Naive thymus-derived CD4-positive, alpha-beta T cell (primary cell): ENCODE measurements at regions not wholly inside any gene's neighbourhood (a gene's known extent, or its start where the extent isn't known, plus 50 kb on each side); places are given as distances from the start of the nearest gene placed in this dataset.

ENCODE experiments used
- ATAC-seq: fragments of 150-1000 bp; cut with Tn5 transposase; 2 replicates; pipeline ENCODE4 v1.10.0; 2021; ENCODE audit warnings: mild to moderate bottlenecking, moderate library complexity
- CTCF ChIA-PET: fragments of 350-600 bp; sonication (Branson Sonifier 250); formaldehyde crosslinking; loops from one replicate; lab custom pipeline; 2021; ENCODE audit warnings: antibody characterized with exemption; lab: Charles Lee
- POLR2A ChIA-PET: fragments of 350-600 bp; sonication (Branson Sonifier 250); formaldehyde crosslinking; loops from one replicate; lab custom pipeline; 2021; ENCODE audit warnings: antibody characterized with exemption, inconsistent platforms; lab: Charles Lee
- DNase-seq, 9 donors: peaks; one replicate each; pipeline versions ENCODE4 v3.0.0 to v3.0.0-alpha.2; 2020 to 2022; ENCODE audit warnings: mixed read lengths in 1 of 9
- H3K27ac ChIP-seq: one replicate; pipeline ENCODE4 v1.7.0; 2013; ENCODE audit warnings: mild to moderate bottlenecking, low read depth, low read length, moderate library complexity
- H3K27me3 ChIP-seq, 2 donors: one replicate each; pipeline ENCODE4 v1.7.0; 2013; ENCODE audit warnings: low read length in 2 of 2, mild to moderate bottlenecking in 2 of 2, moderate library complexity in 2 of 2; ENCODE audit not compliant: control insufficient read depth in 2 of 2, insufficient read depth in 2 of 2
- H3K36me3 ChIP-seq, 3 experiments: 1 replicate in 2 of 3; 2 replicates in 1 of 3; pipeline ENCODE4 v1.7.0; 2013; ENCODE audit warnings: low read length in 3 of 3, mild to moderate bottlenecking in 3 of 3, moderate library complexity in 1 of 3; ENCODE audit not compliant: insufficient read depth in 3 of 3, control insufficient read depth in 2 of 3
- H3K4me1 ChIP-seq, 2 donors: one replicate each; pipeline ENCODE4 v1.7.0; 2013; ENCODE audit warnings: low read length in 2 of 2, mild to moderate bottlenecking in 2 of 2, moderate library complexity in 1 of 2; ENCODE audit not compliant: control insufficient read depth in 2 of 2, insufficient read depth in 2 of 2
- H3K4me3 ChIP-seq: 2 replicates; pipeline ENCODE4 v1.7.0; 2013; ENCODE audit warnings: mild to moderate bottlenecking, low read length
- H3K9me3 ChIP-seq, 3 experiments: 1 replicate in 2 of 3; 2 replicates in 1 of 3; pipeline ENCODE4 v1.7.0; 2013; ENCODE audit warnings: low read length in 3 of 3; ENCODE audit not compliant: control insufficient read depth in 2 of 3
- H3K27ac Mint-ChIP-seq, 9 donors: one replicate each; pipeline ENCODE4 v1.8.0; 2020 to 2022; ENCODE audit warnings: mixed read lengths in 9 of 9, mild to moderate bottlenecking in 8 of 9, moderate library complexity in 5 of 9, inconsistent platforms in 2 of 9
- H3K27me3 Mint-ChIP-seq, 5 donors: one replicate each; pipeline ENCODE4 v1.8.0; 2021 to 2022; ENCODE audit warnings: mixed read lengths in 5 of 5, mild to moderate bottlenecking in 1 of 5
- H3K36me3 Mint-ChIP-seq, 5 donors: one replicate each; pipeline ENCODE4 v1.8.0; 2020 to 2022; ENCODE audit warnings: mixed read lengths in 5 of 5, mild to moderate bottlenecking in 3 of 5, inconsistent platforms in 1 of 5
- H3K4me1 Mint-ChIP-seq, 7 donors: one replicate each; pipeline ENCODE4 v1.8.0; 2020 to 2022; ENCODE audit warnings: mixed read lengths in 7 of 7, mild to moderate bottlenecking in 3 of 7, inconsistent platforms in 1 of 7
- H3K4me3 Mint-ChIP-seq, 10 donors: one replicate each; pipeline ENCODE4 v1.8.0; 2020 to 2022; ENCODE audit warnings: mild to moderate bottlenecking in 10 of 10, mixed read lengths in 10 of 10, moderate library complexity in 6 of 10, inconsistent platforms in 2 of 10
- H3K9me3 Mint-ChIP-seq, 11 donors: one replicate each; pipeline ENCODE4 v1.8.0; 2020 to 2022; ENCODE audit warnings: mixed read lengths in 11 of 11, mild to moderate bottlenecking in 4 of 11, inconsistent platforms in 1 of 11, moderate library complexity in 1 of 11
- intact Hi-C, 2 donors: fragments of 100-400 bp; cut with micrococcal nuclease; formaldehyde crosslinking; loops; one replicate each; pipeline ENCODE4 v1.15.1; 2023

- CTCF ChIA-PET: no interaction called here
- peaks cover 10 to 29% (median 18%) of the 10 kb centered on the region in 7 donors for H3K4me1 Mint-ChIP-seq
- no peaks in the 10 kb centered on the region for H3K36me3 ChIP-seq
- no peak overlapping the region for H3K4me3 Mint-ChIP-seq
- POLR2A ChIA-PET: no interaction called here
- intact Hi-C loops: no loop called here
- no peaks in the 10 kb centered on the region for H3K4me1 ChIP-seq
- H3K27me3 Mint-ChIP-seq: peaks cover 0 to 17% (median 4%) of the 10 kb centered on the region in 5 donors
- H3K9me3 Mint-ChIP-seq: peaks cover 10 to 17% (median 12%) of the 10 kb centered on the region in 11 donors
- no peak overlapping the region for H3K27ac ChIP-seq
- no peak overlapping the region for H3K4me3 ChIP-seq
- ATAC-seq (no peak), DNase-seq (no peak)
- H3K27me3 ChIP-seq: no peaks in the 10 kb centered on the region
- H3K27ac Mint-ChIP-seq: peak overlapping the region in 1 of 9 donors; percentile 78
- H3K36me3 Mint-ChIP-seq: peaks cover 3 to 15% (median 12%) of the 10 kb centered on the region in 5 donors
- peaks cover 0 to 5% (median 3%) of the 10 kb centered on the region in 3 experiments for H3K9me3 ChIP-seq
These were observed 66.4 kb upstream of the SPRY4 start for GRCh38 chr5:142391058-142391845.

GRCh38 chr5:142390334-142390733 is 65.5 kb upstream of the SPRY4 start:
- no peak overlapping the region for H3K27ac ChIP-seq
- no peaks in the 10 kb centered on the region for H3K4me1 ChIP-seq
- peaks cover 0 to 6% (median 3%) of the 10 kb centered on the region in 5 donors for H3K36me3 Mint-ChIP-seq
- peaks cover 10 to 29% (median 18%) of the 10 kb centered on the region in 7 donors for H3K4me1 Mint-ChIP-seq
- intact Hi-C loops: no loop called here
- no peaks in the 10 kb centered on the region for H3K27me3 ChIP-seq
- no peaks in the 10 kb centered on the region for H3K36me3 ChIP-seq
- POLR2A ChIA-PET: no interaction called here
- H3K27ac Mint-ChIP-seq: no peak overlapping the region
- ATAC-seq: no peak
- peaks cover 0 to 15% (median 4%) of the 10 kb centered on the region in 5 donors for H3K27me3 Mint-ChIP-seq
- DNase-seq: no peak
- H3K4me3 Mint-ChIP-seq: no peak overlapping the region
- no peaks in the 10 kb centered on the region for H3K9me3 ChIP-seq
- H3K4me3 ChIP-seq: no peak overlapping the region
- CTCF ChIA-PET: no interaction called here
- H3K9me3 Mint-ChIP-seq: peaks cover 2 to 8% (median 4%) of the 10 kb centered on the region in 11 donors

- H3K27me3 Mint-ChIP-seq: peaks cover 0 to 15% (median 4%) of the 10 kb centered on the region in 5 donors
- Histone ChIP-seq H3K4me3 (no peak overlapping the region), H3K27me3 (no peaks in the 10 kb centered on the region), H3K27ac (no peak overlapping the region), H3K9me3 (no peaks in the 10 kb centered on the region), H3K4me1 (peaks cover 0 to 3% of the 10 kb centered on the region in 2 donors), H3K36me3 (no peaks in the 10 kb centered on the region)
- CTCF ChIA-PET: no interaction called here
- POLR2A ChIA-PET: interaction anchor here (0.7 kb wide), 1 partner anchor 35 kb away, joined by 3 read pairs; no protein-coding TSS in a partner anchor
- H3K4me1 Mint-ChIP-seq: peaks cover 11 to 37% (median 27%) of the 10 kb centered on the region in 7 donors
- no peak for DNase-seq
- peaks cover 0 to 2% (median 0%) of the 10 kb centered on the region in 11 donors for H3K9me3 Mint-ChIP-seq
- ATAC-seq: no peak
- H3K27ac Mint-ChIP-seq: peak overlapping the region in 1 of 9 donors; percentile 62
- intact Hi-C loops: no loop called here
- H3K4me3 Mint-ChIP-seq: no peak overlapping the region
- H3K36me3 Mint-ChIP-seq: peaks cover 0 to 3% (median 0%) of the 10 kb centered on the region in 5 donors
These were observed 63.9 kb upstream of the SPRY4 start for GRCh38 chr5:142388696-142389095.

GRCh38 chr5:142387024-142387682 is 62.3 kb upstream of the SPRY4 start:
- H3K27ac ChIP-seq: no peak overlapping the region
- no peaks in the 10 kb centered on the region for H3K36me3 ChIP-seq
- peaks cover 11 to 38% (median 27%) of the 10 kb centered on the region in 7 donors for H3K4me1 Mint-ChIP-seq
- H3K36me3 Mint-ChIP-seq: peaks cover 0 to 3% (median 0%) of the 10 kb centered on the region in 5 donors
- no peak overlapping the region for H3K27ac Mint-ChIP-seq
- no peaks in the 10 kb centered on the region for H3K9me3 ChIP-seq
- ATAC-seq (no peak), DNase-seq (no peak)
- peaks cover 0 to 15% (median 4%) of the 10 kb centered on the region in 5 donors for H3K27me3 Mint-ChIP-seq
- intact Hi-C loops: no loop called here
- ChIA-PET CTCF (no interaction called here), POLR2A (no interaction called here)
- H3K27me3 ChIP-seq: no peaks in the 10 kb centered on the region
- H3K9me3 Mint-ChIP-seq: peaks cover 0 to 2% (median 0%) of the 10 kb centered on the region in 11 donors
- H3K4me1 ChIP-seq: peaks cover 0 to 3% of the 10 kb centered on the region in 2 donors
- H3K4me3 ChIP-seq: no peak overlapping the region
- H3K4me3 Mint-ChIP-seq: no peak overlapping the region

- Mint-ChIP-seq H3K27me3 (peaks cover 0 to 13% (median under 1%) of the 10 kb centered on the region in 5 donors), H3K4me1 (peaks cover 11 to 35% (median 27%) of the 10 kb centered on the region in 7 donors), H3K4me3 (no peak overlapping the region), H3K27ac (peak overlapping the region in 2 of 9 donors; percentile 53 to 72), H3K9me3 (peaks cover 0 to 2% (median 0%) of the 10 kb centered on the region in 11 donors), H3K36me3 (peaks cover 0 to 3% (median 0%) of the 10 kb centered on the region in 5 donors)
- ChIA-PET POLR2A (no interaction called here), CTCF (no interaction called here)
- intact Hi-C loops: no loop called here
- H3K4me1 ChIP-seq: peaks cover 0 to 3% of the 10 kb centered on the region in 2 donors
- H3K36me3 ChIP-seq: no peaks in the 10 kb centered on the region
- no peak overlapping the region for H3K27ac ChIP-seq
- no peak overlapping the region for H3K4me3 ChIP-seq
- DNase-seq (no peak), ATAC-seq (peak; percentile 37)
- H3K27me3 ChIP-seq: no peaks in the 10 kb centered on the region
- no peaks in the 10 kb centered on the region for H3K9me3 ChIP-seq
These were observed 61.6 kb upstream of the SPRY4 start for GRCh38 chr5:142386137-142387023.

- no peaks in the 10 kb centered on the region for H3K9me3 ChIP-seq
- intact Hi-C loops: no loop called here
- no peaks in the 10 kb centered on the region for H3K36me3 ChIP-seq
- Mint-ChIP-seq H3K9me3 (peaks cover 0 to 2% (median 0%) of the 10 kb centered on the region in 11 donors), H3K27me3 (peaks cover 0 to 5% (median 0%) of the 10 kb centered on the region in 5 donors), H3K4me3 (no peak overlapping the region), H3K36me3 (peaks cover 0 to 3% (median 0%) of the 10 kb centered on the region in 5 donors), H3K27ac (no peak overlapping the region), H3K4me1 (peaks cover 11 to 24% (median 22%) of the 10 kb centered on the region in 7 donors)
- H3K4me3 ChIP-seq: no peak overlapping the region
- peaks cover 0 to 3% of the 10 kb centered on the region in 2 donors for H3K4me1 ChIP-seq
- no peaks in the 10 kb centered on the region for H3K27me3 ChIP-seq
- ChIA-PET POLR2A (no interaction called here), CTCF (no interaction called here)
- ATAC-seq: no peak
- no peak for DNase-seq
- H3K27ac ChIP-seq: no peak overlapping the region
These were observed 60.4 kb upstream of the SPRY4 start for GRCh38 chr5:142385194-142385593.
